HG03025 (cell line): ENCODE measurements at regions not wholly inside any gene's neighbourhood (a gene's known extent, or its start where the extent isn't known, plus 50 kb on each side); places are given as distances from the start of the nearest gene placed in this dataset.
A peak's percentile ranks its signal among the peaks of the same experiment; 100 is the strongest.
"Not testable (repeated sequence)": the region's sequence is repeated elsewhere in the genome, so short reads cannot be mapped to it uniquely, and the experiment has no call there.

Experiments
- ATAC-seq: cut with Tn5 transposase; IDR thresholded peaks from one replicate; pipeline ENCODE4 v1.9.1; 2021; ENCODE audit warnings: mild to moderate bottlenecking, moderate library complexity; ENCODE audit not compliant: unreplicated experiment, low FRiP score

DNA sequence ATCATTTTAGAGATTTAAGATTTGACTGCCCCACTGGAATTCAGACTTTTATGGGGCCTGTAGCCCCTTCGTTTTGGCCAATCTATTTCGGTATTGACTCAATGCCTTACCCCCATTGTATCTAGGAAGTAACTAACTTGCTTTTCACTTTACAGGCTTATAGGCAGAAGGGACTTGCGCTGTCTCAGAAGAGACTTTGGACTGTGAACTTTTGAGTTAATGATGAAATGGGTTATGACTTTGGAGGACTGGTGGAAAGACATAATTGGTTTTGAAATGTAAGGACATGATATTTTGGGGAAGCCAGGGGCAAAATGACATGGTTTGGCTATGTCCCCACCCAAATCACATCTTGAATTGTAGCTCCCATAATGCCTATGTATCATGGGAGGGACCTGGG is 463.0 kb upstream of the KLHL1 start:
- no peak for ATAC-seq

DNA sequence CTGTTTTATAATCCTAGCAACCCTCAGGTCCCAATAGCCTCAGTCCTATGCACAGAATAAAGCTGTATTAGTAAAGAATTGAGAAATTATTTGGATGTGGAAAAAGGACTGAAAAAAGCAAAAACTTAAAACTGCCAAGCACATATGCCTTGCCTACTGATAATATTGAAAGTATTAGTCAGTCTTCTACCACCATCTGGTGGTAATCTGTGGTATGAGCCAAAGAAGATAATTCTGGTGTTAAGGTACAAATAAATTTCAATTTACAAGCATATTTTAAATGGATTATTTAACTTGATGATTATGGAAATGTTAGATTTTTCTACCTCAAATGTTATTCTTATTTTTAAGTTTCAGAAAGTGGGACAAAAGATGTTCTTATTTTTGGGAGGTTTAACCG is 460.3 kb upstream of the KLHL1 start:
- peak; percentile 94 for ATAC-seq

DNA sequence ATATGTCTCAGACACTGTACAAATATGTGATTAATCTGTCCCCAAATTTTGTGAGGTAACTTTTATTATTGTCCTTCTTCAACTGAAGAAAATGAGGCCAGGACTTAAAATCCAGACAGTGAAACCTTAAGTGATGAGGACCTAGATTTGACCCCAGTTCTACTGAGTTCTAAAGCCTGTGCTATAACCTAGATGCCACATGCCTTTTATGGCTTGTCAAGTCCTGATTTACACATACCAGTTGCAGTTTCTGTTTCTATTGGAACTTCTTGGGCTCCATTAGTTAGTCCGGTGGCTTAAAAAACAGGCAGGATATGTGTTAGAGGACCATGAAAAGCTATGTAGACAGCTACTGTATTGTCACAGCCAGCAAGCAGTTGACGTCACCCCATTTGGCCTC is 436.5 kb upstream of the KLHL1 start:
- no peak for ATAC-seq

DNA sequence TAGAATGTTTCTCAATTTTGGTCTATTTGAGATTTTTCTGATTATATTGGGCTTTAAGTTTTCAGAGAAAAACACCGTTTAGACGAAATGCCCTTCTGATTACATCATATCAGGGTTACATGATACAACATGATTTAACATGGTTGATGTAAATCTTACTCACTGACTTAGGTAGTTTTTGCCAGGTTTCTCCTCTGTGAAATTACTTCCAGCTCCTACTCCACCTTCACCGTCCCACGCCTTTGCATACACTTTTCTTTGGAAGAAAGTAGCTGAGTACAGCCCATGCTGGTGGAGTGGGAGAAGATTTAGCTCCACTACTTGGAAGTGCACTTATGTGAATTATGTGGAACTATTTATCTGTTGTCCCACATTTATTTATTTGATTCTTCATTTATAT is 433.2 kb upstream of the KLHL1 start:
- no peak for ATAC-seq

DNA sequence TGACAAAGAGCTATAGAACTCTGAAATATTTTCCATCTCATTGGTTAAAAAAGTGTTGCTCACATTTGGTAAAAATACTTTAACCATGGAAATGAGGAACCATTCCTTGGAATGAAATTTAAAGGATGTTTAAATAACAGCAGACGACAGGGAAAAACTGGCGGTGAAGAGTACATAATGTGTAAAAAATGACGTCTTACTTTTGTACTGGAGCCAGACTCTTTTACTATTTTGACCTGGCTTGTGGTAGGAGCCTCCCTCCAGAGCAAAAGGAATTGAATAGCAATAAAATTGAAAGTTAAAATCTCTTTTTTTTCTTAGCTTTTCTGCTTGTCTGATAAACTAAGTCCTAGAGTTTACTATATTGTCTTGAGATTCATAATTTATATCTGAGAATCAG is 426.2 kb upstream of the KLHL1 start:
- ATAC-seq, result no peak

DNA sequence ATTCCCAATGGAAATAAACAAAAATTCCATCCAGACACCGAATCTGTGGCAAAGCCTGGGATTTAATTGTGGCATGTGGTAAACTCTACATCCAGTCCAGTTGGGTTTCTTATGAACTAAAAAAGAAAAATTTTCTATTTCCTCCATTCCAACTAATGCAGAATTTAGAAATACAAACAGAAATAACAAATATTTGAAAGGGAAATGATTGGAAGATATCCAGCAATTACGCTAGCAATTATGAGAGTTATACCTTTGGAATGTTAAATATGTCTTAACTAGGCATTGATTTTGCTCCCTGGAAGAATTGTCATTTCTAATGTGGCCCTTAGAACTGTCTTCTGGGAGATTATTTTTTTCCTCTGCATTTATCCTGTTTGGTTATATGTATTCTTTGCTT is 421.4 kb upstream of the KLHL1 start:
- no peak for ATAC-seq

DNA sequence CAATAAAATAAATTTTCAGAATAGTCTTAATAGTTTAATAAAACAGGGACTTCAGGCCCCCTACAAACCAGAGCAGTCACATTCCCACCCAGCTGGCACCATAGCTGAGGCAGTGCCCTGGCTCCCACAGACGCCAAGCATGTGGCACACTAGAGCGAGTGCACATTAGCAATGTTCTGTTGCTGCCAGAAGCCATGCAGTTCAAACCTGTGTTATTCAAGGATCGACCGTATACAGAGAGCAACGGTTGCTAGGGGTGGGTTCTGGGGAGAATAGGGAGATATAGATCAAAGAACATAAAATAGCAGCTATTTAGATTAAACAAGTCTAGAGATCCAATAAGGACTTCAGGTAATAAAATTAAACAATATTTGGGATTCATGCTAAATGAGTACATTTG is 419.3 kb upstream of the KLHL1 start:
- no peak for ATAC-seq

DNA sequence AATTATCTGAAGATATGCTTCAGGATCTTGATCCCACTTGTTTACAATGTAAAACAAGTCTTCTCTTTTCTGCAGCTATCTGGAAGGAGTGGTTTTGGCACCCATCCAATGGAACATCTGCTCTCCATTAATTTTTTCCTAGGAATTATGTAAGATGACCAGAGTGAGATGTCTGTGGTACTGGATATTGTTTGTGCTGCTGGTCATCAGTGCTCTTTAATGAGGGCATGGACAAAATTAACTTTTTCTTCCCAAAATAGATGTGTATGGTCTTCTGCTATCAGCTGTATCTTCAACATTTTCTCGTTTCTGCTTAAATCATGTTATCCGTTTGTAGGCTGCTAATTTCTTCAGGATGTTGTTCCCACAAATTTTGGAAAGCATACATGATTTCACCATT is 415.4 kb upstream of the KLHL1 start:
- ATAC-seq, result no peak

DNA sequence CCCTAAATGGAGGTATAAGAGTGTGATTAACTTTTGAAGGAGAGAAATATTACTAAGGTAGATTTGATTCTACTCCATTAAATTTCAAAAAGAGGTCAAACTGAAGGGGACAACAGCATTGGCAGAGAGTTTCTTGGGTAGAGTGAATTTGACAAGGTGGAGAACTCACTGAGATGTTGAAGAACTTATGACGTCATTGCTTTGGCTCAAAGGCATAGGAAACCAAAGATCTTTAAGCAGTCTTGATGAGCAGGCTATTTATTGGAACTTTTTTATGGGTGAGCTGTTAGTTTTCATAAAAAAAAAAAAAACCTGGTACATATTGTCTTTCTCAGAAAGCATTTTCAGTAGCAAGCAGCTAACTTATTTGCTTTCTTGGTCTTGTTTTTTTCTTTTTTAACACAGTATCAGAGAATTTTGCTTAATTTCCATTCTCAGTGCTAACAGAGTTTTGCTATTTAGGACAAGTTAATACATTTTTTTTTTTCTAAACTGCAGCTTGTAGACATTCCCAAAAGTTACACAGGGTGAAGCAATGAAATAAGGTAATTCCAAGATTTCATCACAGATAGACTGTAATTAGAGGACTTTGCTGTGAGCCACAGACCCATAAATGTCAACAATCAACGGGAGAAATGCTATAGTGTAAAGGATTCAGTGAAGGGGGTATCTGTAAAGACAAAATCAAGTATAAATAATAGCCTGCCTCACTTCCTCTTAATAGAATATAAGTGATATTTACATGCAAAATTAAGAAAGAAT is 412.2 kb upstream of the KLHL1 start:
- ATAC-seq, result no peak

DNA sequence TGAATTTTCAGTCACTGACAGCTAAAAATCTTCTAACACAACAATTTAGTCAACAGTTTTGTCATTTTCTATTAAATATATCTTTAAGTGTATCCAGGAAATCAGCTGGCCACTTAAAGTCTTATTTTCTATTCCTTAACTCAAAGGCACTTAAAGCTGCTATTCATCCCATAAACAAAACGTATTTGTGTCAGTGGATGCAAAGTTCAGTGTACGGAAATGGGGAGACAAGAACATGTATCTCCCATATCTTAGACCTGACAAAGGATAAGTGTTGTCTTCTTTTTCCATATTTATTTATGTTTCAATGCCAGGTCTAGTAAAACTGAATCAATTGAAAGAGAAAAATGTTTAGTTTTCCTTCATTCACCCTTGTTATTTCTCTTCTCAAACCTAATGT is 409.8 kb upstream of the KLHL1 start:
- no peak for ATAC-seq

DNA sequence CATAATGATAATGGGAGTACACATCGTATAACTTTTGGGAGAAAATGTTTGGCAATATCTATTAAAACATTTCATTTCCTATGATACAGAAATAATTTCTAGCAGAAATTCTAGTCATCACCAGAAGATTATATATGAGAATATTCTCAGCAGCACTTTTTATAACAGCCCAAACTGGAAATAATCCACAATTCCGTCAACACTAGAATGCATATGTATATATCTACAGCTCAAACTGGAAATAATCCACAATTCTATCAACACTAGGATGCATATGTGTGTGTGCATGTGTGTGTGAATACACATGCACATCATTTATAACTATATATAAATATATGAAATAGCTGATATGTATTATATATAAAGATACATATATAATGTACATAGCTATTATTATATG is 408.0 kb upstream of the KLHL1 start:
- ATAC-seq, result no peak

DNA sequence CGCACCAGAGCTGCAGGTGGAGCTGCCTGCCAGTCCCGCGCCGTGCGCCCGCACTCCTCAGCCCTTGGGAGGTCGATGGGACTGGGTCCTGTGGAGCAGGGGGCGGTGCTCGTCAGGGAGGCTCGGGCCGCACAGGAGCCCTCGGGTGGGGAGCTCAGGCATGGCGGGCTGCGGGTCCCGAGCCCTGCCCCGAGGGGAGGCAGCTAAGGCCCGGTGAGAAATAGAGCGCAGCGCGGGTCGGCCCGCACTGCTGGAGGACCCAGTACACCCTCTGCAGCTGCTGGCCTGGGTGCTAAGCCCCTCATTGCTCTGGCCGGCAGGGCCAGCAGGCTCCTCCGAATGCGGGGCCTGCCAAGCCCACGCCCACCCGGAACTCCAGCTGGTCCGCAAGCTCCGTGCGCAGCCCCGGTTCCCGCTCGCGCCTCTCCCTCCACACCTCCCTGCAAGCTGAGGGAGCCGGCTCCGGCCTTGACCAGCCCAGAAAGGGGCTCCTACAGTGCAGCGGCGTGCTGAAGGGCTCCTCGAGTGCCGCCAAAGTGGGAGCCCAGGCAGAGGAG is 403.7 kb upstream of the KLHL1 start:
- ATAC-seq, result not testable (repeated sequence)

DNA sequence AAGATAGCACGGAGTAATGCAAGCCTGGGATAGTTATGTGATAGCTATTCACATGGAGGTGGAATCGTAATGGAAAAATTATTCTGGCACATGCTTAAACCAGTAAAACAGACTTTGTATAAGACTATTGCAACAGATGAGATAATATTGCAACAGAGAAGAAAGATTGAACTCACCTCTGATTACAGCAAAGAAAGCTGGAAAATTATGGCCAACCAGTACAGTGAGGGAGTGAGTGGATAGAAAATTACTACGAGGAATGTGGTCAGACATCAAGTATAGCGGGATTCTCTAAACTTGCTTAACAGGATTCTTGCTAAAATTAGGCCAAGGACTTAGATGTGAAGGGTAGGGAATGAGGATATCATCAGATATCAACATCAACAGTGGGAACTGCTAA is 397.6 kb upstream of the KLHL1 start:
- no peak for ATAC-seq

DNA sequence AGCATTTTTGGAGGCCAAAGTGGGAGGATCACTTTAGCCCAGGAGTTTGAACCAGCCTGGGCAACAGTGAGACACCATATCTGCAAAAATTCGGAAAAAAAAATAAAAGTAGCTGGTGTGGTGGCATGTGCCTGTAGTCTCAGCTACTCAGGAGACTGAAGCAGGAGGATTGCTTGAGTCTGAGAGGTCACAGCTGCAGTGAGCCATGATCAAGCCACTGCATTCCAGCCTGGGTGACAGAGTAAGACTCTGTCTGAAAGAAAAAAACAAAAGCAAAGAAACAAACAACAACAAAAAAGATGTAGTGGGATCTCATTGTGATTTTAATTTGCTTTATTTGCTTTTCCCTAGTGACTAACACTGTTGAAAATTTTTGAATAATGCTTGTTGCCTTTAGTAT is 394.7 kb upstream of the KLHL1 start:
- no peak for ATAC-seq

DNA sequence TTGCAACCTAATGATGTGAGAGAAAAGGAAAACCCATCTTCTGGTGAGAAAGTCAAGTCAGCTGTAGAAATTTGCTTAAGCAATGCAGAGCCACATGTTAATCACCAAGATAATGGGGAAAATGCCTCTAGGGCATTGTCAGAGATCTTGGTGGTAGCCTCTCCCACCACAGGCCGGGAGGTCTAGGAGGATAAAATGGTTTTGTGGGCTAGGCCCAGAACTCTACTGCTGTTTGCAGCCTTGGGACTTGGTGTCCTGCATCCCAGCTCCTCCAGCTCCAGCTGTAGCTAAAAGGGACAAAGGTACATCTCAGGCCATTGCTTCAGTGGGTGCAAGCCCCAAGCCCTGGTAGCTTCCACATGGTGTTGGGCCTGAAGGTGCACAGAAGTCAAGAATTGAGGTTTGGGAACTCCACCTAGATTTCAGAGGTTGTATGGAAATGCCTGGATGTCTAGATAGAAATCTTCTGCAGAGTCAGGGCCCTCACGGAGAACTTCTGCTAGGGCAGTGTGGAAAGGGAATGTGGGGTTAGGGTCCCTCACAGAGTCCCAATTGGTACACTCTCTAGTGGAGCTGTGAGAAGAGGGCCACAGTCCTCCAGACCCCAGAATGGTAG is 382.2 kb upstream of the KLHL1 start:
- ATAC-seq, result no peak

DNA sequence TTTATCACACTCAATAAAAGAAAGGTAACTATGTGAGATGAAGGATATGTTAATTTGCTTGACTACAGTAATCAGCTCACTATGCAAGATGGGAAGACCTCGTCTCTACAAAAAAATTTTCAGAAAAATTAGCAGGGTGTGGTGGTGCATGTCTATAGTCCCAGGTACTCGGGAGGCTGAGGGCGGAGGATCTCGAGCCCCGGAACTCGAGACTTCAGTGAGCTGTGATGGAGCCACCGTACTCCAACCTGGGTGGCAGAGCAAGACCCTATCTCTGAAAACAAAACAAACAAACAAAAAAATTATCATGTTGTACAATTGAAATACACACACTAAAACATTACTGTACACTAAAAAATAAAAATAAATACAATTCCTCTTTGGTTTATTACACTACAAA is 376.7 kb upstream of the KLHL1 start:
- no peak for ATAC-seq

DNA sequence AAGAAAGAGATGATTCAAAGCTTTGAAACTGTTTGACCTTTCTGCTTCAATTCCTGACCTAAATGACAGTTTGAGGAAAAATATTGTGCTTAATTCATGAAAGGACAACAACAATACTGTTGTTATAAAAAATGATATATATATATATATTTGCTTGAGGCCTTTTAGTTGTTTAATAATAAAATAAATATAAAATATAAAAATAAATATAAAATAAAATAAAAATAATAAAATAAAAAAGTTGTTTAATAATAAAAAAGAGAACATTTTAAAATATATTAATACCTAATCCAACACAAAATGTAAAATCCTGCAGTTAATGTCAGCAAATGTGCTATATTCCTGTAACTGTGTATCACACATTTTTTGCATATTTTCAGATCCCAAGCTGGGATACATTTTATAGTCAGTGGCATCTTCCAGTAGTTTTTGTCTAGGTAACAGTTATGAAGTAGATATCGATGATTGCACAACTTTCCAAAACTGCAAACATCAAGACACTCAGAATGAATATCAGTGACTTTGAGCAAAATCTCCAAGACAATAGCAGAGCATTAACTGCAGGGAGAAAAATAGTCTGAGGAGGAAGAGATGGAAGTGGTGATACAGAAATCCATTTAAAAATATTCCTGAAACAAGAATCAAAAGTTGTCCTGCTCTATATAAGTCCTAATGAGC is 375.5 kb upstream of the KLHL1 start:
- no peak for ATAC-seq

DNA sequence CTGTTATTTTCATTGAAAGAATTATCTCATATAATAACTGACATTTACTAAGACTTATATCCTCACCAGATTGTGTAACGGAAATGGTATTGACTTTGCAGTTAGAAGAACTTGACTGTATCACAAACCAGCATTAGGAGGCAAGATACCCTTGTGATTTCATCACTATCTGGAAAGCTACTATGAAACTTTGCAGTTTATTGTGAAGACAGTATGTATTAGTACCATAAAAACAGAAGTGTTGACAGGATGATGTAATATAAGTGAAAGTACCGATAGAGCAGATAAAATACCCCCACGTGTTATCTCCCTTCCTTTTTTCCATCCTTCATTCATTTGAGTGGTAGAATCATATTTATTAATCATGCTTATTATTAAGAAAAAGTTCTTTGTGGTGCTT is 365.7 kb upstream of the KLHL1 start:
- ATAC-seq, result no peak

DNA sequence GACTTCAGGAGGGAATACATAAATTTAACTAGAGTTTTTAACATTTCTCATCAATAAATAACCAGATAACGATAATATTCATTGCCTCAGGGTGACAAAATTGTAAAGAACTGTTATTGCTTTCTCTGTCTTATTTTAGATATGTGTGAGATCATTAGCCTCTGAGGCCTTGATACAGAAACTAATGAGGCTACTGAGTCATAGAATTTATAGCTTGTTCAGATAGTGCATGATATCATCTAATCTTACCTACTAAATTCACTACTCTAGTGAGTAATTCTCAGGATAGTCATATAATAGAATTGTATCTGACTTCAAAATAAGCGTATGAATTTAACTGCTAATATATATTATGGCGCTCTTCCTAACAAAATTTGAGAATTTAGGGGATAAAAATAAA is 360.8 kb upstream of the KLHL1 start:
- no peak for ATAC-seq

DNA sequence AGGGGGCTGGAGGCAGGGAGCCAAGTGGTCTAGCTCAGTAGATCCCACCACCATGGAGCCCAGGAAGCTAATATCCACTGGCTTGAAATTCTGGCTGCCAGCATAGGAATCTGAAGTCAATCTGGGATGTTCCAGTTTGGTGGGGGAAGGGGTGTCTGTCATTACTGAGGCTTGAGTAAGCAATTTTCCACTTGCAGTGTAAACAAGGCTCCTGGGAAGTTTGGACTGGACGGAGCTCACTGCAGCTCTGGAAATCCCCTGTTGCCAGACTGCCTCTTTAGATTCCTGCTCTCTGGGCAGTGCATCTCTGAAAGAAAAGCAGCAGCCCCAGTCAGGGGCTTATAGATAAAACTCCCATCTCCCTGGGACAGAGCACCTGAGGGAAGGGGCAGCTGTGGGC is 349.2 kb upstream of the KLHL1 start:
- ATAC-seq, result no peak

DNA sequence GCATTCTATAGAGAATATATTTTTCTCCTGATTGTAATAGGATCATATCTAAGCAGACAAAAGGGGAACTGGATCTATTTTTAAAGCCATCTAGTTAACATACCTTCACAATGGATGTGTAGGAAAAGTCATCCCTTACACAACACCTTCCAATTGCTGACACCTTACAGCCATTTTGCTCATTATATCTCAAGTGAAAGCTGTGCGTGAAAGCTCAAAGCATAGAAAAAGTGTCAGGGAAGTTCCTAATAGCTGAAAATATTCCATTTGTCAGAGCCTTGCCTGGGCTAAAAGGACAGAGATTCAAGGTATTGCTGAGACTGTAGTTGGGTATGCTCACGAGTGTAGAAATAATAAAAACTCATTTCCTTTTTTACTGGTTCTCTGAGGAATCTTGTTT is 340.6 kb upstream of the KLHL1 start:
- ATAC-seq, result no peak
